Prostate gland (tissue), 2 donors: ENCODE measurements at regions not wholly inside any gene's neighbourhood (a gene's known extent, or its start where the extent isn't known, plus 50 kb on each side); places are given as distances from the start of the nearest gene placed in this dataset.

Experiments used
- CTCF ChIP-seq, 4 experiments: fragments of 200-600 bp in 2 of 4; fragments of 450-650 bp in 2 of 4; sonication (generic) in 2 of 4; IDR thresholded peaks; 1 replicate in 3 of 4; 2 replicates in 1 of 4; pipeline ENCODE4 v1.5.1; 2016 to 2019; ENCODE audit warnings: antibody characterized with exemption in 4 of 4, mild to moderate bottlenecking in 2 of 4, moderate library complexity in 2 of 4
- POLR2AphosphoS5 ChIP-seq: sonication (generic); formaldehyde crosslinking; IDR thresholded peaks from one replicate; pipeline ENCODE4 v1.6.1; 2017; ENCODE audit warnings: antibody characterized with exemption

GRCh38 chr13:30116379-30116778 lies 191.0 kb downstream of the KATNAL1 start:
- TF ChIP-seq CTCF (IDR thresholded peaks at IDR 0.05) (no peak), POLR2AphosphoS5 (no peak)
